ENCODE measurements at regions not wholly inside any gene's neighbourhood (a gene's known extent, or its start where the extent isn't known, plus 50 kb on each side); places are given as distances from the start of the nearest gene placed in this dataset.
"Not testable (repeated sequence)": the region's sequence is repeated elsewhere in the genome, so short reads cannot be mapped to it uniquely, and the experiment has no call there.

DNA sequence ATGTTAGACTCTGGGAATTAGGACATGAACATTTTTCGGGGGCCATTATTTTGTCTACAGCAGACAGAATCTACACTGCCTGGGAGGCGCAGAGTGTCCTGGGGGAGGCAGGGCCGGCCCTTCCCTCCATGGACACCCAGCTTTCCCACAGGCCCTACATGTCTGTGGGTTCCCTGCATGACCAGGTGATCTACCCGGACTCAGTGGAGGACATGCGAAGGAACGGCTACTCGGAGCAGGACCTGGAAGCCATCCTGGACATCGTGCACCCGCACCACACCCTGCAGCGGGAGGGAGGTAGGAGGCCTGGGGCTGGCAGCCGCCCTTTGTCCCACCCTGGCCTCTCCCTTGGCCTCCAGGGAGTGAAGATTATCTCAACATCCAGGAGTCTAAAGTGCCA is 205.1 kb downstream of the CCT8L2 start:
- H3K9me3 ChIP-seq (ENCODE audit: control insufficient read depth, insufficient read depth, low read length); H3K36me3 Mint-ChIP-seq; H3K36me3 ChIP-seq (ENCODE audit: control insufficient read depth, insufficient read depth, low read length); H3K4me1 Mint-ChIP-seq; DNase-seq; intact Hi-C loops (cut with micrococcal nuclease); ATAC-seq; H3K4me3 Mint-ChIP-seq; H3K4me1 ChIP-seq (ENCODE audit: control insufficient read depth, insufficient read depth, low read length); H3K9me3 Mint-ChIP-seq; H3K27ac Mint-ChIP-seq; H3K27me3 ChIP-seq (ENCODE audit: control insufficient read depth, insufficient read depth, low read length); H3K27ac ChIP-seq (ENCODE audit: low read length); H3K27me3 Mint-ChIP-seq (ENCODE audit: low read depth in 2 of 2); H3K4me3 ChIP-seq (ENCODE audit: low read length): not testable (repeated sequence)
- 89% methylated on average over 10 of the region's 11 CpGs for WGBS (ENCODE audit: insufficient coverage)

DNA sequence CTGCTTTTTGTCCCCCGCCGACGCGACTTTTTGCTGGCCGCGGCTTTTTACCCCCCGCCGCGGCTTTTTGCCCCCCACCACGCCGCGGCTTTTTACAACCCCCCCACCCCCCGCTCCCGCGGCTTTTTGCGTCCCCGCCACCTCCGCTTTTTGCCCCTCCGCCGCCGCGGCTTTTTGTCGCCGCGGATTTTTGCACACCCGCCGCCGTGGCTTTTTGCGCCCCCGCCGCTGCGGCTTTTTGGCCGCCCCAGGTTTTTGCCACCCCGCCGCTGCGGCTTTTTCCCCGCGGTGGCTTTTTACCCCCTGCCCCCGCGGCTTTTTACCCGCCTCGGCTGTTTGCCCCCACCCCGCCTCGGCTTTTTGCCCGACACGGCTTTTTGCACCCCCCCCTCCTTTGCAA is 205.5 kb downstream of the CCT8L2 start:
- WGBS (ENCODE audit: insufficient coverage) = 23% methylated on average over 31 of the region's 46 CpGs
- TF ChIP-seq, protein P1, sequence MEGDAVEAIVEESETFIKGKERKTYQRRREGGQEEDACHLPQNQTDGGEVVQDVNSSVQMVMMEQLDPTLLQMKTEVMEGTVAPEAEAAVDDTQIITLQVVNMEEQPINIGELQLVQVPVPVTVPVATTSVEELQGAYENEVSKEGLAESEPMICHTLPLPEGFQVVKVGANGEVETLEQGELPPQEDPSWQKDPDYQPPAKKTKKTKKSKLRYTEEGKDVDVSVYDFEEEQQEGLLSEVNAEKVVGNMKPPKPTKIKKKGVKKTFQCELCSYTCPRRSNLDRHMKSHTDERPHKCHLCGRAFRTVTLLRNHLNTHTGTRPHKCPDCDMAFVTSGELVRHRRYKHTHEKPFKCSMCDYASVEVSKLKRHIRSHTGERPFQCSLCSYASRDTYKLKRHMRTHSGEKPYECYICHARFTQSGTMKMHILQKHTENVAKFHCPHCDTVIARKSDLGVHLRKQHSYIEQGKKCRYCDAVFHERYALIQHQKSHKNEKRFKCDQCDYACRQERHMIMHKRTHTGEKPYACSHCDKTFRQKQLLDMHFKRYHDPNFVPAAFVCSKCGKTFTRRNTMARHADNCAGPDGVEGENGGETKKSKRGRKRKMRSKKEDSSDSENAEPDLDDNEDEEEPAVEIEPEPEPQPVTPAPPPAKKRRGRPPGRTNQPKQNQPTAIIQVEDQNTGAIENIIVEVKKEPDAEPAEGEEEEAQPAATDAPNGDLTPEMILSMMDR (IDR thresholded peaks at IDR 0.05) = no peak
- no peaks in the 10 kb centered on the region for H3K4me1 ChIP-seq (ENCODE audit: control insufficient read depth, insufficient read depth, low read length)

DNA sequence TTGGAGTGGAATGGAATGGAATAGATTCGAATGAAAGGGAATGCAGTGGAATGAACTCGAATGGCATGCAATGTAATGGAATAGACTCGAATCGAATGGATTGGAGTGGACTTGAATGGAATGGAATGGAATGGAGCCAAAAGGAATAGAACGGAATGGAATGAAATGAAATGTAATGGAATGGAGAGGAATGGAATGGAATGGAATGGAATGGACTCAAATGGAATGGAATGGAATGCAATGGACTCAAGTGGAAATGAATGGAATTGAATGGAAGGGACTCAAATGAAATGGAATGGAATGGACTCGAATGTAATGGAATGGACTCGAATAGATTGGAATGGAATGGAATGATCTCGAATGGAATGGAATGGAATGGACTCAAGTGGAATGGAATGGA is 231.3 kb downstream of the CCT8L2 start:
- H3K4me3 Mint-ChIP-seq, H3K27ac Mint-ChIP-seq, H3K36me3 Mint-ChIP-seq: not testable (repeated sequence)

More for the DNA sequence above, 205.5 kb downstream of the CCT8L2 start:
- no peak for ATAC-seq
- intact Hi-C loops (cut with micrococcal nuclease) = no loop called here
- Histone ChIP-seq H3K4me3 (ENCODE audit: low read length) (no peak overlapping the region), H3K27me3 (ENCODE audit: control insufficient read depth, insufficient read depth, low read length) (peaks cover 2% of the 10 kb centered on the region), H3K9me3 (ENCODE audit: control insufficient read depth, insufficient read depth, low read length) (peaks cover 2% of the 10 kb centered on the region), H3K27ac (ENCODE audit: low read length) (no peak overlapping the region), H3K36me3 (ENCODE audit: control insufficient read depth, insufficient read depth, low read length) (no peaks in the 10 kb centered on the region)
- H3K4me3 Mint-ChIP-seq = no peak overlapping the region
- peaks cover 0 to 9% of the 10 kb centered on the region in 2 donors for H3K27me3 Mint-ChIP-seq (ENCODE audit: low read depth in 2 of 2)
- H3K9me3 Mint-ChIP-seq = no peaks in the 10 kb centered on the region
- no peaks in the 10 kb centered on the region for H3K36me3 Mint-ChIP-seq
- no peaks in the 10 kb centered on the region for H3K4me1 Mint-ChIP-seq
- no peak for DNase-seq
- no peak overlapping the region for H3K27ac Mint-ChIP-seq

DNA sequence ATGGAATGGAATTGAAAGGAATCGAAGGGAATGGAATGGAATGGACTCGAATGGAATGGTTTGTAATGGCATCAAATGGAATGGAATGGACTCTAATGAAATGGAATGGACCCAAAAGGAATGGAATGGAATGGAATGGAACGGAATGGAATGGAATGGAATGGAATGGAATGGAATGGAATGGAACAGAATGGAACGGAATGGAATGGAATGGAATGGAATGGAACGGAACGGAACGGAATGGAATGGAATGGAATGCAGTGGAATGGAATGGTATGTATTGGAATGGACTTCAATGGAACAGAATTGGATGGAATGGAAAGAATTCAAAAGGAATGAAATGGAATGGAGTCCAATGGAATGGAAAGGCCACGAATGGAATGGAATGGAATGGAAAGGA is 240.0 kb downstream of the CCT8L2 start:
- ATAC-seq = peak in 1 of 3 donors; percentile 48
- no CpG with 5 or more reads among the region's 8 CpGs for WGBS (ENCODE audit: insufficient coverage)
- H3K27me3 Mint-ChIP-seq (ENCODE audit: low read depth in 2 of 2); H3K9me3 ChIP-seq (ENCODE audit: control insufficient read depth, insufficient read depth, low read length); H3K9me3 Mint-ChIP-seq; H3K4me1 Mint-ChIP-seq; H3K4me1 ChIP-seq (ENCODE audit: control insufficient read depth, insufficient read depth, low read length); intact Hi-C loops (cut with micrococcal nuclease); H3K4me3 Mint-ChIP-seq; H3K36me3 Mint-ChIP-seq; H3K4me3 ChIP-seq (ENCODE audit: low read length); H3K36me3 ChIP-seq (ENCODE audit: control insufficient read depth, insufficient read depth, low read length); DNase-seq; H3K27ac ChIP-seq (ENCODE audit: low read length); H3K27me3 ChIP-seq (ENCODE audit: control insufficient read depth, insufficient read depth, low read length); H3K27ac Mint-ChIP-seq: not testable (repeated sequence)

More for the DNA sequence above, 231.3 kb downstream of the CCT8L2 start:
- H3K4me1 ChIP-seq (ENCODE audit: control insufficient read depth, insufficient read depth, low read length); H3K36me3 ChIP-seq (ENCODE audit: control insufficient read depth, insufficient read depth, low read length); H3K9me3 Mint-ChIP-seq; H3K4me3 ChIP-seq (ENCODE audit: low read length); ATAC-seq; H3K9me3 ChIP-seq (ENCODE audit: control insufficient read depth, insufficient read depth, low read length); H3K27me3 Mint-ChIP-seq (ENCODE audit: low read depth in 2 of 2); DNase-seq; H3K4me1 Mint-ChIP-seq; H3K27me3 ChIP-seq (ENCODE audit: control insufficient read depth, insufficient read depth, low read length); intact Hi-C loops (cut with micrococcal nuclease); H3K27ac ChIP-seq (ENCODE audit: low read length): not testable (repeated sequence)
- no CpG with 5 or more reads among the region's 8 CpGs for WGBS (ENCODE audit: insufficient coverage)

DNA sequence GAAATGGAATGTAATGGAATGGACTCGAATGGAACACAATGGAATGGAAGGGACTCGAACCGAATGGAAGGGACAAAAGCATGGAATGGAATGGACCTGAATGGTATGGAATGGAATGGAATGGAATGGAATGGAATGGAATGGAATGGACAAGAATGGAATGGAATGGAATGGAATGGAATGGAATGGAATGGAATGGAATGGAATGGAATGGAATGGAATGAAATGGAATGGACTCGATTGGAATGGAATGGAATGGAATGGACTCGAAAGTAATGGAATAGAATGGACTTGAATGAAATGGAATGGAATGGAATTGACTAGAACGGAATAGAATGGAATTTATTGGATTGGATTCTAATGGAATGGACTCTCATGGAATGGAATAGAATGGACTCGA is 245.5 kb downstream of the CCT8L2 start:
- ATAC-seq; H3K27me3 ChIP-seq (ENCODE audit: control insufficient read depth, insufficient read depth, low read length); H3K4me1 Mint-ChIP-seq; H3K4me3 ChIP-seq (ENCODE audit: low read length); DNase-seq; H3K36me3 Mint-ChIP-seq; H3K9me3 ChIP-seq (ENCODE audit: control insufficient read depth, insufficient read depth, low read length); H3K4me1 ChIP-seq (ENCODE audit: control insufficient read depth, insufficient read depth, low read length); H3K36me3 ChIP-seq (ENCODE audit: control insufficient read depth, insufficient read depth, low read length); H3K27me3 Mint-ChIP-seq (ENCODE audit: low read depth in 2 of 2); intact Hi-C loops (cut with micrococcal nuclease); H3K27ac Mint-ChIP-seq; H3K9me3 Mint-ChIP-seq; H3K4me3 Mint-ChIP-seq; H3K27ac ChIP-seq (ENCODE audit: low read length): not testable (repeated sequence)
- WGBS (ENCODE audit: insufficient coverage) = no CpG with 5 or more reads among the region's 7 CpGs

DNA sequence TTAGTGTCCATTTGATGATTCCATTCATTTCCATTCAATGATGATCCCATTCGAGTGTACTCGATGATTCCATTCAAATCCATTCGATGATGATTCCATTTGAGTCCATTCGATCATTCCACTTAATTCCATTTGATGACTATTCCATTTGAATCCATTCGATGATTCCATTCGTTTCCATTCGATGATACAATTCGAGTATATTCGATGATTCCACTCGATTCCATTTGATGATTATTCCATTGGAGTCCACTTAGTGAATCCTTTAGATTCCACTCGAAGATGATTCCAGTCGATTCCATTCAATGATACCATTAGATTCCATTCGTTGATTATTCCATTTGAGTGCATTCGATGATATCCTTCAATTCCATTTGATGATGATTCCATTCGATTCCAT is 277.0 kb downstream of the CCT8L2 start:
- H3K4me3 Mint-ChIP-seq; H3K27me3 ChIP-seq (ENCODE audit: control insufficient read depth, insufficient read depth, low read length); H3K27me3 Mint-ChIP-seq (ENCODE audit: low read depth in 2 of 2); H3K27ac Mint-ChIP-seq; H3K4me3 ChIP-seq (ENCODE audit: low read length); H3K4me1 ChIP-seq (ENCODE audit: control insufficient read depth, insufficient read depth, low read length); DNase-seq; H3K36me3 ChIP-seq (ENCODE audit: control insufficient read depth, insufficient read depth, low read length); intact Hi-C loops (cut with micrococcal nuclease); H3K9me3 Mint-ChIP-seq; ATAC-seq; H3K27ac ChIP-seq (ENCODE audit: low read length); H3K4me1 Mint-ChIP-seq; H3K9me3 ChIP-seq (ENCODE audit: control insufficient read depth, insufficient read depth, low read length); H3K36me3 Mint-ChIP-seq: not testable (repeated sequence)
- WGBS (ENCODE audit: insufficient coverage) = 76% methylated on average over 3 of the region's 15 CpGs

All from natural killer cell (primary cell).